22Rv1 (cell line): ENCODE measurements at regions not wholly inside any gene's neighbourhood (a gene's known extent, or its start where the extent isn't known, plus 50 kb on each side); places are given as distances from the start of the nearest gene placed in this dataset.

Source experiments
- CTCF ChIP-seq: fragments of 450-650 bp; IDR thresholded peaks from 2 replicates; pipeline ENCODE4 v1.5.1; 2017; ENCODE audit warnings: mild to moderate bottlenecking
- ZFX ChIP-seq: fragments of 450-650 bp; IDR thresholded peaks from 2 replicates; pipeline ENCODE4 v1.6.1; 2017; ENCODE audit warnings: antibody characterized with exemption, borderline replicate concordance

DNA sequence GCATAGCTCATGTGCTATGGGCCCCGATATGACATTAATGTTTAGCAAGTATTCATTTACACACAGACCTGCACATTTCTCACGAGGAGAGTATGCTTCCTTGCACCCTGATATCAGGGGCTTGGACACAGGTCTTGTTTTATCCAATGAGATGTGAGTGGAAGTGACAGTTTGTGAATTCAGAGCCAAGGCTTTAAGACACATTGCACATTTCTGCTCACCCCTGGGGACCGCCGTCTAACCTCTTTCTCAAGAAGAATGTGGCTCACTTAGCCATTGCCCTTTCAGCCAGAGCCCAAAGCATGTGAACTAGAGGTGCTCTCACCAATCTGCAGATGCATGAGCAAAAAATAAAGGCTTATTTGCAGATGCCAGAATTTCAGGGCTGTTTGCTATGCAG, 116.1 kb upstream of the C16orf82 start:
- TF ChIP-seq CTCF = no peak
- TF ChIP-seq ZFX = no peak
